ENCODE measurements at regions not wholly inside any gene's neighbourhood (a gene's known extent, or its start where the extent isn't known, plus 50 kb on each side); places are given as distances from the start of the nearest gene placed in this dataset.

- no peak for TF ChIP-seq RAD21 (IDR thresholded peaks at IDR 0.05)
- no peak for TF ChIP-seq CTCF (IDR thresholded peaks at IDR 0.05; ENCODE audit: low read depth, low read length, missing input control)
- TF ChIP-seq REST (IDR thresholded peaks at IDR 0.05): no peak
- TF ChIP-seq TAF1 (conservative IDR thresholded peaks at IDR 0.05): no peak
Measured at GRCh38 chr12:89791286-89791685, 82.6 kb upstream of the ATP2B1 start.
